Bronchial epithelial cell (primary cell): ENCODE measurements at regions not wholly inside any gene's neighbourhood (a gene's known extent, or its start where the extent isn't known, plus 50 kb on each side); places are given as distances from the start of the nearest gene placed in this dataset.
A peak's percentile ranks its signal among the peaks of the same experiment; 100 is the strongest.
"Not testable (repeated sequence)": the region's sequence is repeated elsewhere in the genome, so short reads cannot be mapped to it uniquely, and the experiment has no call there.

Experiments
- DNase-seq: peaks from one replicate; pipeline ENCODE4 v3.0.0-alpha.2; 2010; ENCODE audit warnings: low read depth
- FAIRE-seq: peaks from 2 replicates; lab custom pipeline; 2011; peaks lifted over from hg19 to GRCh38; lab: Jason Lieb, UNC
- H3K27me3 ChIP-seq: 2 replicates; pipeline ENCODE4 v1.5.1; 2011; ENCODE audit warnings: low read length; ENCODE audit not compliant: control insufficient read depth, insufficient read depth
- H3K36me3 ChIP-seq: 2 replicates; pipeline ENCODE4 v1.5.1; 2011; ENCODE audit warnings: low read length; ENCODE audit not compliant: control insufficient read depth, insufficient read depth
- H3K4me3 ChIP-seq: 2 replicates; pipeline ENCODE4 v1.5.1; 2011; ENCODE audit warnings: mild to moderate bottlenecking, low read depth, low read length, control low read depth
- CTCF ChIP-seq: IDR thresholded peaks from 2 replicates; pipeline ENCODE4 v1.5.1; 2011; ENCODE audit warnings: mild to moderate bottlenecking, moderate library complexity, low read length, control low read depth, inconsistent platforms; ENCODE audit not compliant: insufficient read depth, severe bottlenecking

- H3K36me3 ChIP-seq, result no peaks in the 10 kb centered on the region
- H3K27me3 ChIP-seq, result no peaks in the 10 kb centered on the region
- H3K4me3 ChIP-seq, result no peak overlapping the region
- TF ChIP-seq CTCF, result no peak
- DNase-seq (no peak), FAIRE-seq (no peak)
These were observed 246.9 kb downstream of the MPDZ start for GRCh38 chr9:13032585-13032984.

GRCh38 chr9:13033959-13034693 lies 245.4 kb downstream of the MPDZ start:
- FAIRE-seq, result peak; percentile 66
- Histone ChIP-seq H3K4me3 (no peak overlapping the region), H3K27me3 (no peaks in the 10 kb centered on the region), H3K36me3 (no peaks in the 10 kb centered on the region)
- TF ChIP-seq CTCF, result peak; percentile 90
- peak; percentile 50 for DNase-seq

- Histone ChIP-seq H3K27me3 (no peaks in the 10 kb centered on the region), H3K4me3 (no peak overlapping the region), H3K36me3 (no peaks in the 10 kb centered on the region)
- DNase-seq, result no peak
- no peak for TF ChIP-seq CTCF
- FAIRE-seq, result no peak
These were observed 244.8 kb downstream of the MPDZ start for GRCh38 chr9:13034694-13035002.

GRCh38 chr9:13035822-13036221 lies 243.7 kb downstream of the MPDZ start:
- no peak overlapping the region for H3K4me3 ChIP-seq
- H3K36me3 ChIP-seq, result no peaks in the 10 kb centered on the region
- no peak for TF ChIP-seq CTCF
- FAIRE-seq (no peak), DNase-seq (no peak)
- no peaks in the 10 kb centered on the region for H3K27me3 ChIP-seq

- DNase-seq, H3K36me3 ChIP-seq, H3K4me3 ChIP-seq, H3K27me3 ChIP-seq, FAIRE-seq: not testable (repeated sequence)
These were observed 241.7 kb downstream of the MPDZ start for GRCh38 chr9:13037808-13038207.

- FAIRE-seq (no peak), DNase-seq (no peak)
- TF ChIP-seq CTCF, result no peak
- H3K4me3 ChIP-seq, result no peak overlapping the region
- H3K36me3 ChIP-seq, result no peaks in the 10 kb centered on the region
- H3K27me3 ChIP-seq, result no peaks in the 10 kb centered on the region
These were observed 231.5 kb downstream of the MPDZ start for GRCh38 chr9:13047827-13048587.
